Esophagus squamous epithelium (tissue), 5 donors: ENCODE measurements at regions not wholly inside any gene's neighbourhood (a gene's known extent, or its start where the extent isn't known, plus 50 kb on each side); places are given as distances from the start of the nearest gene placed in this dataset.

Experiments
- DNase-seq: peaks from one replicate; lab custom pipeline; 2025; lab: John Stamatoyannopoulos, UW
- H3K27ac ChIP-seq, 4 donors: fragments of 200-600 bp; sonication (generic); one replicate each; pipeline ENCODE4 v1.5.1; 2016 to 2019; ENCODE audit warnings: mild to moderate bottlenecking in 1 of 4
- H3K27me3 ChIP-seq, 4 donors: fragments of 200-600 bp; sonication (generic); 1 replicate in 3 of 4; 2 replicates in 1 of 4; pipeline versions ENCODE4 v1.5.1 to v1.6.0; 2017 to 2021; ENCODE audit warnings: antibody characterized with exemption in 1 of 4
- H3K36me3 ChIP-seq, 3 donors: fragments of 200-600 bp; sonication (generic); one replicate each; pipeline ENCODE4 v1.5.1; 2016 to 2019
- H3K4me1 ChIP-seq, 3 donors: fragments of 200-600 bp; sonication (generic); one replicate each; pipeline ENCODE4 v1.5.1; 2017 to 2019
- H3K4me3 ChIP-seq, 4 donors: fragments of 200-600 bp; sonication (generic); 1 replicate in 3 of 4; 2 replicates in 1 of 4; pipeline ENCODE4 v1.5.1; 2016 to 2019; ENCODE audit warnings: mild to moderate bottlenecking in 2 of 4, moderate library complexity in 1 of 4
- H3K9me3 ChIP-seq, 3 donors: fragments of 200-600 bp; sonication (generic); one replicate each; pipeline ENCODE4 v1.5.1; 2016 to 2019
- CTCF ChIP-seq, 6 experiments: fragments of 450-650 bp in 4 of 6; fragments of 200-600 bp in 2 of 6; sonication (generic) in 2 of 6; IDR thresholded peaks; one replicate each; pipeline ENCODE4 v1.5.1; 2016 to 2019; ENCODE audit warnings: antibody characterized with exemption in 6 of 6, mild to moderate bottlenecking in 4 of 6, moderate library complexity in 4 of 6
- POLR2A ChIP-seq, 4 donors: fragments of 450-650 bp; IDR thresholded peaks; one replicate each; pipeline ENCODE4 v1.6.1; 2017; ENCODE audit warnings: antibody characterized with exemption in 4 of 4, mild to moderate bottlenecking in 4 of 4, moderate library complexity in 3 of 4
- WGBS, 2 donors: methylation state at CpG; one replicate each; pipeline ENCODE4 v1.1.5; 2018; 5-methylcytosine and 5-hydroxymethylcytosine counted together
- intact Hi-C: fragments of 100-400 bp; cut with DNase I; formaldehyde crosslinking; loops from one replicate; pipeline ENCODE4 v1.15.0; 2022
- donor health status: DM: yes; HTN: yes; CAD: no.

GRCh38 chr7:51590746-51591145 lies 274.1 kb upstream of the COBL start:
- intact Hi-C loops = no loop called here
- WGBS, 2 donors = 15 to 16% methylated on average over 5 of the region's 5 CpGs

GRCh38 chr7:51589111-51589510 lies 272.5 kb upstream of the COBL start:
- WGBS, 2 donors = 48 to 61% methylated on average over 2 of the region's 2 CpGs
- DNase-seq = no peak
- Histone ChIP-seq H3K4me3 (no peak overlapping the region), H3K27ac (no peak overlapping the region), H3K27me3 (no peaks in the 10 kb centered on the region), H3K9me3 (no peaks in the 10 kb centered on the region), H3K4me1 (no peaks in the 10 kb centered on the region), H3K36me3 (no peaks in the 10 kb centered on the region)
- no peak for TF ChIP-seq POLR2A (IDR thresholded peaks at IDR 0.05)
- no peak for TF ChIP-seq CTCF (IDR thresholded peaks at IDR 0.05)
- intact Hi-C loops = no loop called here

More at GRCh38 chr7:51590746-51591145, 274.1 kb upstream of the COBL start:
- H3K4me1 ChIP-seq = no peaks in the 10 kb centered on the region
- no peak overlapping the region for H3K4me3 ChIP-seq
- H3K9me3 ChIP-seq = no peaks in the 10 kb centered on the region
- no peaks in the 10 kb centered on the region for H3K36me3 ChIP-seq
- TF ChIP-seq CTCF (IDR thresholded peaks at IDR 0.05) = no peak
- TF ChIP-seq POLR2A (IDR thresholded peaks at IDR 0.05) = no peak
- no peak for DNase-seq
- no peak overlapping the region for H3K27ac ChIP-seq
- no peaks in the 10 kb centered on the region for H3K27me3 ChIP-seq

DNA sequence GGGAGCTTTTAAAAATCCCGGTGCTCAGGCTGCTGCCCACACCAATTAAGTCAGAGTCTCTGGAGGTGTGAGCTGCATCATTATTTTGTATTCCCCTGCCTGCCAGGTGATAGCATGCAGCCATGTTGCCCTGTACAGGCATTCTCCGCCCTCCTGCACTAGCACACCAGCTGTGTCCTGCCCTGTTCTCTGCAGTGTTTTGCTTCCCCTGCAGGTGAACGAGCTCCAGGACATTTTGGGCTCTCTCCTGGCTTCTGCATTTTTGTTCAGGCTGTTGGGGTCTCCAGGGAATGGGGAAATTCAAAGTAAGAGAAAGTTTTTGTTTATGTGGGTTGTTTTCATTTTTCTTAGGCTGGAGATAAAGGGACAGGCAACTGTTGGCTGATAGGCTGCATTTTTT lies 271.0 kb upstream of the COBL start:
- Histone ChIP-seq H3K27me3 (no peaks in the 10 kb centered on the region), H3K9me3 (no peaks in the 10 kb centered on the region), H3K4me3 (no peak overlapping the region), H3K4me1 (no peaks in the 10 kb centered on the region), H3K27ac (no peak overlapping the region), H3K36me3 (no peaks in the 10 kb centered on the region)
- no peak for DNase-seq
- TF ChIP-seq CTCF (IDR thresholded peaks at IDR 0.05) (no peak), POLR2A (IDR thresholded peaks at IDR 0.05) (no peak)
- intact Hi-C loops = no loop called here
- WGBS, 2 donors = 55 to 82% methylated on average over 1 to 3 of the region's 3 CpGs

DNA sequence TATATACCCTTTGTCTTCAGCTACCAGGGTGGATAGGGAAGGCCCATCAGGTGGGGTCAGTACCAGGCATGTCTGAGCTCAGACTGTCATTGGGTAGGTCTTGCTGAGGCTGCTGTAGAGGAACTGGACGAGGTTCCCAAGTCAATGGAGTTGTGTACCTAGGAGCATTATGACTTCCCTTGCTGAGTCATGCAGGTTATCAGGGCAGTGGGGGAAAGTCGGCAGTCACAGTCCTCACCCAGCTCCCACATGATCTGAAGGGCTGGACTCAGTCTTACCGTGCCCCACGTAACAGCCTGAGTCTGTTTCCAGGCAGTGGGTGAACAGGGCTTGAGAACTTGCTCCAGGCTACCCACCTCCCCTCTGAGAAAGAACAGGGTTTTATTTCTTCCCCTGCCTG lies 260.8 kb upstream of the COBL start:
- H3K4me1 ChIP-seq = no peaks in the 10 kb centered on the region
- TF ChIP-seq CTCF (IDR thresholded peaks at IDR 0.05) (no peak), POLR2A (IDR thresholded peaks at IDR 0.05) (no peak)
- no peak for DNase-seq
- H3K27ac ChIP-seq = no peak overlapping the region
- no peaks in the 10 kb centered on the region for H3K9me3 ChIP-seq
- intact Hi-C loops = no loop called here
- H3K4me3 ChIP-seq = no peak overlapping the region
- no peaks in the 10 kb centered on the region for H3K36me3 ChIP-seq
- WGBS, 2 donors = 67 to 75% methylated on average over 1 to 4 of the region's 4 CpGs
- no peaks in the 10 kb centered on the region for H3K27me3 ChIP-seq

- intact Hi-C loops = no loop called here
- H3K4me1 ChIP-seq = no peaks in the 10 kb centered on the region
- no peak for TF ChIP-seq CTCF (IDR thresholded peaks at IDR 0.05)
- no peak for TF ChIP-seq POLR2A (IDR thresholded peaks at IDR 0.05)
- no peak overlapping the region for H3K4me3 ChIP-seq
- no peaks in the 10 kb centered on the region for H3K9me3 ChIP-seq
- no peak for DNase-seq
- H3K27me3 ChIP-seq = no peaks in the 10 kb centered on the region
- H3K36me3 ChIP-seq = no peaks in the 10 kb centered on the region
- 66 to 70% methylated on average over 3 of the region's 3 CpGs for WGBS, 2 donors
- H3K27ac ChIP-seq = no peak overlapping the region
Measured at GRCh38 chr7:51569581-51569980, 253.0 kb upstream of the COBL start.
